ENCODE measurements at regions not wholly inside any gene's neighbourhood (a gene's known extent, or its start where the extent isn't known, plus 50 kb on each side); places are given as distances from the start of the nearest gene placed in this dataset.

- Mint-ChIP-seq H3K9me3 (ENCODE audit: low read depth, unreplicated experiment) (peaks cover 5% of the 10 kb centered on the region), H3K4me3 (ENCODE audit: low read depth, unreplicated experiment) (no peak overlapping the region)
- intact Hi-C loops (cut with micrococcal nuclease; ENCODE audit: unreplicated experiment) = no loop called here
Observed at GRCh38 chr9:8189881-8190280, 390.3 kb upstream of the DMAC1 start.

GRCh38 chr9:8188723-8189407 lies 389.3 kb upstream of the DMAC1 start:
- Mint-ChIP-seq H3K4me3 (ENCODE audit: low read depth, unreplicated experiment) (no peak overlapping the region), H3K36me3 (ENCODE audit: insufficient read depth, unreplicated experiment) (no peaks in the 10 kb centered on the region), H3K27ac (ENCODE audit: unreplicated experiment) (no peak overlapping the region), H3K9me3 (ENCODE audit: low read depth, unreplicated experiment) (peaks cover 8% of the 10 kb centered on the region), H3K27me3 (ENCODE audit: unreplicated experiment) (no peaks in the 10 kb centered on the region), H3K4me1 (ENCODE audit: low read depth, unreplicated experiment) (no peaks in the 10 kb centered on the region)
- intact Hi-C loops (cut with micrococcal nuclease; ENCODE audit: unreplicated experiment) = no loop called here
- DNase-seq = no peak
- CTCF ChIA-PET = no interaction called here
- TF ChIP-seq CTCF (IDR thresholded peaks at IDR 0.05; ENCODE audit: unreplicated experiment) = no peak
- BruUV-seq (replicated peaks) = no TSS peak

More at GRCh38 chr9:8189881-8190280, 390.3 kb upstream of the DMAC1 start:
- no peak for TF ChIP-seq CTCF (IDR thresholded peaks at IDR 0.05; ENCODE audit: unreplicated experiment)
- H3K36me3 Mint-ChIP-seq (ENCODE audit: insufficient read depth, unreplicated experiment) = no peaks in the 10 kb centered on the region
- H3K4me1 Mint-ChIP-seq (ENCODE audit: low read depth, unreplicated experiment) = no peaks in the 10 kb centered on the region
- no peaks in the 10 kb centered on the region for H3K27me3 Mint-ChIP-seq (ENCODE audit: unreplicated experiment)
- BruUV-seq (replicated peaks) = no TSS peak
- CTCF ChIA-PET = interaction anchor here (0.5 kb wide), 1 partner anchor 1753 kb away, joined by 4 read pairs; no protein-coding TSS in a partner anchor
- no peak for DNase-seq
- H3K27ac Mint-ChIP-seq (ENCODE audit: unreplicated experiment) = no peak overlapping the region

GRCh38 chr9:8186560-8186959 lies 387.0 kb upstream of the DMAC1 start:
- intact Hi-C loops (cut with micrococcal nuclease; ENCODE audit: unreplicated experiment) = no loop called here
- H3K27ac Mint-ChIP-seq (ENCODE audit: unreplicated experiment) = no peak overlapping the region
- no peaks in the 10 kb centered on the region for H3K4me1 Mint-ChIP-seq (ENCODE audit: low read depth, unreplicated experiment)
- H3K27me3 Mint-ChIP-seq (ENCODE audit: unreplicated experiment) = no peaks in the 10 kb centered on the region
- H3K4me3 Mint-ChIP-seq (ENCODE audit: low read depth, unreplicated experiment) = no peak overlapping the region
- H3K36me3 Mint-ChIP-seq (ENCODE audit: insufficient read depth, unreplicated experiment) = no peaks in the 10 kb centered on the region
- TF ChIP-seq CTCF (IDR thresholded peaks at IDR 0.05; ENCODE audit: unreplicated experiment) = no peak
- CTCF ChIA-PET = no interaction called here
- DNase-seq = no peak
- BruUV-seq (replicated peaks) = no TSS peak
- H3K9me3 Mint-ChIP-seq (ENCODE audit: low read depth, unreplicated experiment) = peaks cover 9% of the 10 kb centered on the region

GRCh38 chr9:8183618-8184017 lies 384.0 kb upstream of the DMAC1 start:
- Mint-ChIP-seq H3K4me1 (ENCODE audit: low read depth, unreplicated experiment) (no peaks in the 10 kb centered on the region), H3K36me3 (ENCODE audit: insufficient read depth, unreplicated experiment) (no peaks in the 10 kb centered on the region), H3K27ac (ENCODE audit: unreplicated experiment) (no peak overlapping the region), H3K27me3 (ENCODE audit: unreplicated experiment) (no peaks in the 10 kb centered on the region), H3K9me3 (ENCODE audit: low read depth, unreplicated experiment) (peaks cover 8% of the 10 kb centered on the region), H3K4me3 (ENCODE audit: low read depth, unreplicated experiment) (no peak overlapping the region)
- CTCF ChIA-PET = no interaction called here
- TF ChIP-seq CTCF (IDR thresholded peaks at IDR 0.05; ENCODE audit: unreplicated experiment) = no peak
- BruUV-seq (replicated peaks) = no TSS peak
- no peak for DNase-seq
- intact Hi-C loops (cut with micrococcal nuclease; ENCODE audit: unreplicated experiment) = no loop called here

Measured in Calu3 (cell line).